ENCODE measurements at regions not wholly inside any gene's neighbourhood (a gene's known extent, or its start where the extent isn't known, plus 50 kb on each side); places are given as distances from the start of the nearest gene placed in this dataset.

DNA sequence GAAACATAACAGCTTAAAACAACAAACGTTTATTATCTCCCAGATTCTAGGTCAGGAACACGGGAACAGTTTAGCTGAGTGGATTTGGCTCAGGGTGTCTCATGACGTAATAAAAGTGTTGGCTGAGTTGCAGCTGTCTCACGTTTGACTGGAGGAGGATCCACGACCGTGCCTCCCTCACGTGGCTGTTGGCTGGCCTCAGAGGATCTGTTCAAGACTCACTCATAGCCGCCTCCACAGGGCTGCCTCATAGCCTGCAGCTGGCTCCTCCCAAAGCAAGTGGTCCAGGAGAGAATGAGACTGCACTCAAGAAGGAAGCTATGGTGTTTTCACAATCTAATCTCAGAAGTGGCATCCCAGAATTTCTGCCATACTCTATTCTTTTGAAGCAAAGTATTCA, 167.1 kb downstream of the RPRM start:
- Histone ChIP-seq H3K27ac (ENCODE audit: extremely low read length, insufficient read depth, low read length) (no peak overlapping the region), H3K79me2 (ENCODE audit: insufficient read depth, low read length) (no peaks in the 10 kb centered on the region), H3K9me3 (ENCODE audit: low read length) (no peaks in the 10 kb centered on the region), H3K4me3 (replicated peaks in 1 of 3; ENCODE audit: insufficient read depth in 1 of 3, low read depth in 2 of 3, low read length in 3 of 3) (no peak overlapping the region), H3K36me3 (replicated peaks in 1 of 2; ENCODE audit: control insufficient read depth in 1 of 2, insufficient read depth in 2 of 2, low read length in 2 of 2) (no peaks in the 10 kb centered on the region), H3K27me3 (ENCODE audit: control insufficient read depth in 1 of 2, insufficient read depth in 2 of 2, low read length in 2 of 2) (no peaks in the 10 kb centered on the region), H4K20me1 (ENCODE audit: insufficient read depth, low read length) (no peaks in the 10 kb centered on the region), H3K4me2 (ENCODE audit: low read depth, low read length) (no peak overlapping the region), H3K9ac (ENCODE audit: insufficient read depth, low read depth, low read length) (no peak overlapping the region), H3K4me1 (ENCODE audit: insufficient read depth, low read length) (no peaks in the 10 kb centered on the region), H2AFZ (ENCODE audit: low read length) (no peak overlapping the region)
- TF ChIP-seq FOXJ3 (CRISPR knock-in tag; IDR thresholded peaks at IDR 0.05; ENCODE audit: borderline replicate concordance) (no peak), CREB1 (IDR thresholded peaks at IDR 0.05) (peak; percentile 61), CREB1 (CRISPR knock-in tag; IDR thresholded peaks at IDR 0.05) (no peak), ATF7 (IDR thresholded peaks at IDR 0.05) (0 out of 2 replicates have a peak, but pooled peaks have one; percentile 10), ATF7 (CRISPR knock-in tag; IDR thresholded peaks at IDR 0.05) (no peak), FOXP1 (IDR thresholded peaks at IDR 0.05) (no peak), FOXP1 (CRISPR knock-in tag; IDR thresholded peaks at IDR 0.05) (no peak)
- TF ChIP-seq, protein P1, sequence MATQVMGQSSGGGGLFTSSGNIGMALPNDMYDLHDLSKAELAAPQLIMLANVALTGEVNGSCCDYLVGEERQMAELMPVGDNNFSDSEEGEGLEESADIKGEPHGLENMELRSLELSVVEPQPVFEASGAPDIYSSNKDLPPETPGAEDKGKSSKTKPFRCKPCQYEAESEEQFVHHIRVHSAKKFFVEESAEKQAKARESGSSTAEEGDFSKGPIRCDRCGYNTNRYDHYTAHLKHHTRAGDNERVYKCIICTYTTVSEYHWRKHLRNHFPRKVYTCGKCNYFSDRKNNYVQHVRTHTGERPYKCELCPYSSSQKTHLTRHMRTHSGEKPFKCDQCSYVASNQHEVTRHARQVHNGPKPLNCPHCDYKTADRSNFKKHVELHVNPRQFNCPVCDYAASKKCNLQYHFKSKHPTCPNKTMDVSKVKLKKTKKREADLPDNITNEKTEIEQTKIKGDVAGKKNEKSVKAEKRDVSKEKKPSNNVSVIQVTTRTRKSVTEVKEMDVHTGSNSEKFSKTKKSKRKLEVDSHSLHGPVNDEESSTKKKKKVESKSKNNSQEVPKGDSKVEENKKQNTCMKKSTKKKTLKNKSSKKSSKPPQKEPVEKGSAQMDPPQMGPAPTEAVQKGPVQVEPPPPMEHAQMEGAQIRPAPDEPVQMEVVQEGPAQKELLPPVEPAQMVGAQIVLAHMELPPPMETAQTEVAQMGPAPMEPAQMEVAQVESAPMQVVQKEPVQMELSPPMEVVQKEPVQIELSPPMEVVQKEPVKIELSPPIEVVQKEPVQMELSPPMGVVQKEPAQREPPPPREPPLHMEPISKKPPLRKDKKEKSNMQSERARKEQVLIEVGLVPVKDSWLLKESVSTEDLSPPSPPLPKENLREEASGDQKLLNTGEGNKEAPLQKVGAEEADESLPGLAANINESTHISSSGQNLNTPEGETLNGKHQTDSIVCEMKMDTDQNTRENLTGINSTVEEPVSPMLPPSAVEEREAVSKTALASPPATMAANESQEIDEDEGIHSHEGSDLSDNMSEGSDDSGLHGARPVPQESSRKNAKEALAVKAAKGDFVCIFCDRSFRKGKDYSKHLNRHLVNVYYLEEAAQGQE (IDR thresholded peaks at IDR 0.05; ENCODE audit: borderline replicate concordance in 1 of 2, low read depth in 1 of 2, low read length in 2 of 2), result no peak
- DNase-seq (ENCODE audit: low spot score) (no peak), FAIRE-seq (no peak), ATAC-seq (no peak)
- ChIA-PET CTCF (ENCODE audit: low intra/inter-chr PET ratio, low total read pairs) (no interaction called here), POLR2A (no interaction called here)
- WGBS (ENCODE audit: low lambda C conversion rate), result under 1% methylated on average over 8 of the region's 8 CpGs
- in situ Hi-C loops (cut with HindIII; ENCODE audit: extremely low pct_ligation_motif_present, low pct_unique_long_range_greater_than_20kb), result no loop called here
- intact Hi-C loops (cut with micrococcal nuclease; ENCODE audit: unreplicated experiment), result no loop called here
- BruUV-seq (replicated peaks), result no TSS peak

Data from HepG2 (cell line).